ENCODE measurements at regions not wholly inside any gene's neighbourhood (a gene's known extent, or its start where the extent isn't known, plus 50 kb on each side); places are given as distances from the start of the nearest gene placed in this dataset.

GRCh38 chr22:47592791-47593190 is 830.3 kb downstream of the TBC1D22A start:
- TF ChIP-seq POLR2AphosphoS5 (IDR thresholded peaks at IDR 0.05; ENCODE audit: low read depth) (no peak), GABPA (IDR thresholded peaks at IDR 0.05; ENCODE audit: low read depth) (no peak), SPI1 (IDR thresholded peaks at IDR 0.05; ENCODE audit: borderline replicate concordance, low read depth) (no peak), REST (IDR thresholded peaks at IDR 0.05; ENCODE audit: insufficient replicate concordance, low read depth) (no peak)
- TF ChIP-seq, protein P1, sequence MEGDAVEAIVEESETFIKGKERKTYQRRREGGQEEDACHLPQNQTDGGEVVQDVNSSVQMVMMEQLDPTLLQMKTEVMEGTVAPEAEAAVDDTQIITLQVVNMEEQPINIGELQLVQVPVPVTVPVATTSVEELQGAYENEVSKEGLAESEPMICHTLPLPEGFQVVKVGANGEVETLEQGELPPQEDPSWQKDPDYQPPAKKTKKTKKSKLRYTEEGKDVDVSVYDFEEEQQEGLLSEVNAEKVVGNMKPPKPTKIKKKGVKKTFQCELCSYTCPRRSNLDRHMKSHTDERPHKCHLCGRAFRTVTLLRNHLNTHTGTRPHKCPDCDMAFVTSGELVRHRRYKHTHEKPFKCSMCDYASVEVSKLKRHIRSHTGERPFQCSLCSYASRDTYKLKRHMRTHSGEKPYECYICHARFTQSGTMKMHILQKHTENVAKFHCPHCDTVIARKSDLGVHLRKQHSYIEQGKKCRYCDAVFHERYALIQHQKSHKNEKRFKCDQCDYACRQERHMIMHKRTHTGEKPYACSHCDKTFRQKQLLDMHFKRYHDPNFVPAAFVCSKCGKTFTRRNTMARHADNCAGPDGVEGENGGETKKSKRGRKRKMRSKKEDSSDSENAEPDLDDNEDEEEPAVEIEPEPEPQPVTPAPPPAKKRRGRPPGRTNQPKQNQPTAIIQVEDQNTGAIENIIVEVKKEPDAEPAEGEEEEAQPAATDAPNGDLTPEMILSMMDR (IDR thresholded peaks at IDR 0.05; ENCODE audit: insufficient read depth, low read length): no peak
- Histone ChIP-seq H3K4me3 (replicated peaks; ENCODE audit: insufficient read depth, low read length) (no peak overlapping the region), H3K27ac (replicated peaks) (no peak overlapping the region), H3K27me3 (ENCODE audit: insufficient read depth, poor library complexity, severe bottlenecking) (no peaks in the 10 kb centered on the region)
- no peak for DNase-seq (ENCODE audit: low read depth in 1 of 2, low spot score in 1 of 2)

GRCh38 chr22:47591709-47592108 is 829.3 kb downstream of the TBC1D22A start:
- H3K27me3 ChIP-seq (ENCODE audit: insufficient read depth, poor library complexity, severe bottlenecking): no peaks in the 10 kb centered on the region
- no peak for DNase-seq (ENCODE audit: low read depth in 1 of 2, low spot score in 1 of 2)
- TF ChIP-seq REST (IDR thresholded peaks at IDR 0.05; ENCODE audit: insufficient replicate concordance, low read depth): no peak
- TF ChIP-seq SPI1 (IDR thresholded peaks at IDR 0.05; ENCODE audit: borderline replicate concordance, low read depth): no peak
- TF ChIP-seq POLR2AphosphoS5 (IDR thresholded peaks at IDR 0.05; ENCODE audit: low read depth): no peak
- TF ChIP-seq, protein P1 (IDR thresholded peaks at IDR 0.05; ENCODE audit: insufficient read depth, low read length): no peak
- TF ChIP-seq GABPA (IDR thresholded peaks at IDR 0.05; ENCODE audit: low read depth): no peak
- no peak overlapping the region for H3K4me3 ChIP-seq (replicated peaks; ENCODE audit: insufficient read depth, low read length)
- no peak overlapping the region for H3K27ac ChIP-seq (replicated peaks)

DNA sequence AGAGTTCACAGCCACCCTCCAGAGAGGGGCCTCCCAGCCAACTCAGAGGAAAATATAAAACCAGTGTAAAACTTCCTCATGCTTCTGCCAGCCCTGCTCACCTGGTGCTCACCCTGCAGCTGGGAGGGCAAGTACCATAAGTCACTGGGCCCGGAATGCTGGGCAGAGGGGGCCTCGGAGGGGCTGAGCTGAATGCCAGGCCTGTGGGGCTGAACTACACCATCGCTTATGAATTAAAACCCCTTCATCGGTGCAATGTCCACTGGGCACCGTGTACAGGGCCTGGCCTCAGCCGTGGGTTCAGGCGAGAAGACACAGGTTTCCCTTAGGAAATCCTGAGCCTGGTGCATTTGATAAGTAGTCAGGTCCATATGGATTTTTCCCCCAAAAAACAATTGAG is 828.6 kb downstream of the TBC1D22A start:
- Histone ChIP-seq H3K4me3 (replicated peaks; ENCODE audit: insufficient read depth, low read length) (no peak overlapping the region), H3K27me3 (ENCODE audit: insufficient read depth, poor library complexity, severe bottlenecking) (no peaks in the 10 kb centered on the region), H3K27ac (replicated peaks) (no peak overlapping the region)
- TF ChIP-seq, protein P1 (IDR thresholded peaks at IDR 0.05; ENCODE audit: insufficient read depth, low read length): no peak
- no peak for TF ChIP-seq REST (IDR thresholded peaks at IDR 0.05; ENCODE audit: insufficient replicate concordance, low read depth)
- no peak for TF ChIP-seq POLR2AphosphoS5 (IDR thresholded peaks at IDR 0.05; ENCODE audit: low read depth)
- TF ChIP-seq GABPA (IDR thresholded peaks at IDR 0.05; ENCODE audit: low read depth): no peak
- no peak for TF ChIP-seq SPI1 (IDR thresholded peaks at IDR 0.05; ENCODE audit: borderline replicate concordance, low read depth)
- no peak for DNase-seq (ENCODE audit: low read depth in 1 of 2, low spot score in 1 of 2)

Measured in HL-60 (cell line).